ENCODE measurements at regions not wholly inside any gene's neighbourhood (a gene's known extent, or its start where the extent isn't known, plus 50 kb on each side); places are given as distances from the start of the nearest gene placed in this dataset.

DNA sequence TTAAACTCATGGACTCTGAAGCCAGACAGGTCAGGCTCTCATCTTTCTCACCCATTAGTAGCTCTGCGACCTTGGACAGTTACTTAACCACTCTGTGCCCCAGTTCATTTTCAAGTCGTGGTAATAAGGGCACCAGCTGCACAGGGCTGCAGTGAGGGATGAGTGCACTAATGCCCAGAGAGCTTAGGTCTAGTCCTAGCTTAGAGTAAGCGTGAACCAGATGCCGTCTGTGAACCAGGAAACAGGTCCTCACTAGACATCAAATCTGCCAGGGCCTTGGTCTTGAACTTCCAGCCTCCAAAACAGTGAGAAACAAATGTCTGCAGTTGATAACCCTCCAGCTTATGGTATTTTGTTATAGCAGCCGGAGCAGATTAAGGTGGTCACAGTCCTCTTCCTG, 222.4 kb upstream of the PFKP start:
- Histone ChIP-seq H3K9me3 (ENCODE audit: control insufficient read depth, low read length) (no peaks in the 10 kb centered on the region), H3K4me3 (ENCODE audit: insufficient read depth in 1 of 2, low read depth in 1 of 2, low read length in 2 of 2) (no peak overlapping the region), H3K79me1 (replicated peaks; ENCODE audit: low read length, poor library complexity, severe bottlenecking) (no peaks in the 10 kb centered on the region), H3K4ac (ENCODE audit: low read depth in 1 of 2, low read length in 2 of 2) (no peak overlapping the region), H4K91ac (ENCODE audit: low read length) (no peak overlapping the region), H3K27ac (ENCODE audit: low read length, poor library complexity, severe bottlenecking) (no peak overlapping the region), H3K18ac (ENCODE audit: low read depth in 1 of 2, low read length in 2 of 2) (no peak overlapping the region), H4K8ac (ENCODE audit: low read length) (no peak overlapping the region), H2BK12ac (ENCODE audit: low read length in 2 of 2) (no peak overlapping the region), H3K14ac (ENCODE audit: low read length in 2 of 2) (no peak overlapping the region), H3K9ac (ENCODE audit: low read length) (no peak overlapping the region), H2BK5ac (ENCODE audit: low read depth, low read length, poor library complexity, severe bottlenecking) (no peak overlapping the region), H3K4me2 (ENCODE audit: low read length, poor library complexity, severe bottlenecking) (no peak overlapping the region), H3K4me1 (ENCODE audit: control insufficient read depth, insufficient read depth, low read depth, low read length) (no peaks in the 10 kb centered on the region), H3K27me3 (ENCODE audit: control insufficient read depth in 1 of 2, insufficient read depth in 1 of 2, low read length in 2 of 2) (no peaks in the 10 kb centered on the region), H2BK15ac (ENCODE audit: low read depth, poor library complexity, severe bottlenecking) (no peak overlapping the region), H3K36me3 (ENCODE audit: control insufficient read depth in 1 of 2, insufficient read depth in 2 of 2, low read depth in 1 of 2, low read length in 2 of 2) (no peaks in the 10 kb centered on the region), H2BK120ac (ENCODE audit: low read depth, low read length) (no peak overlapping the region), H2AFZ (ENCODE audit: low read depth, low read length) (no peak overlapping the region), H3K23ac (ENCODE audit: low read length in 2 of 2) (no peak overlapping the region), H2AK5ac (ENCODE audit: low read length, severe bottlenecking) (no peak overlapping the region)
- no peak for DNase-seq
- 87% methylated on average over 5 of the region's 5 CpGs for WGBS

DNA sequence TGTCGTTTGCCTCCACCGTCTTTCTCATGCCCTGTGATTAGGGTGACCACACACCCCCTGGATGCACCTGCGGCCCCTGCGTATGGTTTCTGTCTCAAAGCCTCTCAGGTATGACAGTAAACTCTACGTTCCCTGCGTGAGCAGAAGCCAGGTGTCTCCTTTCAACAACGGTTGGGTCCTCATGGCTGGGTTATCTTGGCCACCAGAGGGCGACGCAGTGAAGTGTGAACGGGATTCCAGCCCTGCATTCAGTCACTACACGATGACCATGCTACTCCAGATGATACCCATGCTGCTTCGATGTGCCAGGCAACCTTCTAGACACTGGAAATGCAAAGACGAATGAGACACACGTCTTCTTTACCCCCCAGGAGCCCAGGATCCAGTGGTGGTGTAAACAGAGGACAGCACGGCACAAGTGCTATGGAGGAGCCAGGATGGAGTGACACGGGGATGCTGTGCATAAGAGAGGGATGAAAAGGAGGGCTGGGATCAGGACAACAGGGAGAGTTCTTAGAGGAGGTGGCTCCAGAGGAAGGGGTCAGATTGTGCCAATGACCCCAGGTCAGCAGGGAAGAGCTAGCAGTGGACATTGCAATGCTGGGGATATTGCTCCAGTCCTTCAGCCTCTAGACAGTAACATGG, 228.1 kb upstream of the PFKP start:
- no peak overlapping the region for H3K9ac ChIP-seq (ENCODE audit: low read length)
- no peak overlapping the region for H3K4ac ChIP-seq (ENCODE audit: low read depth in 1 of 2, low read length in 2 of 2)
- H4K91ac ChIP-seq (ENCODE audit: low read length) = no peak overlapping the region
- H3K27me3 ChIP-seq (ENCODE audit: control insufficient read depth in 1 of 2, insufficient read depth in 1 of 2, low read length in 2 of 2) = no peaks in the 10 kb centered on the region
- H2AK5ac ChIP-seq (ENCODE audit: low read length, severe bottlenecking) = no peak overlapping the region
- no peak overlapping the region for H3K27ac ChIP-seq (ENCODE audit: low read length, poor library complexity, severe bottlenecking)
- H3K79me1 ChIP-seq (replicated peaks; ENCODE audit: low read length, poor library complexity, severe bottlenecking) = no peaks in the 10 kb centered on the region
- no peak overlapping the region for H2BK15ac ChIP-seq (ENCODE audit: low read depth, poor library complexity, severe bottlenecking)
- WGBS = 41% methylated on average over 16 of the region's 16 CpGs
- no peak overlapping the region for H3K4me3 ChIP-seq (ENCODE audit: insufficient read depth in 1 of 2, low read depth in 1 of 2, low read length in 2 of 2)
- H3K18ac ChIP-seq (ENCODE audit: low read depth in 1 of 2, low read length in 2 of 2) = no peak overlapping the region
- no peak overlapping the region for H2AFZ ChIP-seq (ENCODE audit: low read depth, low read length)
- H2BK120ac ChIP-seq (ENCODE audit: low read depth, low read length) = no peak overlapping the region
- H2BK12ac ChIP-seq (ENCODE audit: low read length in 2 of 2) = no peak overlapping the region
- DNase-seq = peak; percentile 9
- H3K4me1 ChIP-seq (ENCODE audit: control insufficient read depth, insufficient read depth, low read depth, low read length) = peaks cover 3% of the 10 kb centered on the region
- no peak overlapping the region for H2BK5ac ChIP-seq (ENCODE audit: low read depth, low read length, poor library complexity, severe bottlenecking)
- no peak overlapping the region for H3K23ac ChIP-seq (ENCODE audit: low read length in 2 of 2)
- no peaks in the 10 kb centered on the region for H3K36me3 ChIP-seq (ENCODE audit: control insufficient read depth in 1 of 2, insufficient read depth in 2 of 2, low read depth in 1 of 2, low read length in 2 of 2)
- no peaks in the 10 kb centered on the region for H3K9me3 ChIP-seq (ENCODE audit: control insufficient read depth, low read length)
- no peak overlapping the region for H3K4me2 ChIP-seq (ENCODE audit: low read length, poor library complexity, severe bottlenecking)
- H4K8ac ChIP-seq (ENCODE audit: low read length) = no peak overlapping the region
- no peak overlapping the region for H3K14ac ChIP-seq (ENCODE audit: low read length in 2 of 2)

DNA sequence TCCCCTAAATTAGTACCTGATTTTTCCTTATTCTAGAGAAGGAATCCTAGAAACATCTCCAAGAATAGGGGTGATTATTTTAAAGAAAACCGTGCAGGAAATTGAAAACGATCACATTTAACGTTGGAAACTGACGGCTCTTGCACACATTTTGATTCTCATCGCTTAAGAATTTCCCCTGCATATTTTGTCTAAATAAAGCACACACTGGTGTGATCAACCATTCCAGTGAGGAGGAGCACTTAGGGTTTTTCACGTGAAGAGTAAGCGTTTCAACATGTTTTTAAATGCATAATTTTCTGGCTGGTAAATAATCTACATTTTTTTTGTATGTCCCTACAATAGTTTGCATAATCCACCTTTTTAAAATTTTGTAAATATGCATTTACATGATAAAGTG, 229.7 kb upstream of the PFKP start:
- H3K79me1 ChIP-seq (replicated peaks; ENCODE audit: low read length, poor library complexity, severe bottlenecking) = no peaks in the 10 kb centered on the region
- no peak overlapping the region for H2BK5ac ChIP-seq (ENCODE audit: low read depth, low read length, poor library complexity, severe bottlenecking)
- H3K4me2 ChIP-seq (ENCODE audit: low read length, poor library complexity, severe bottlenecking) = no peak overlapping the region
- no peaks in the 10 kb centered on the region for H3K9me3 ChIP-seq (ENCODE audit: control insufficient read depth, low read length)
- H3K9ac ChIP-seq (ENCODE audit: low read length) = no peak overlapping the region
- H4K91ac ChIP-seq (ENCODE audit: low read length) = no peak overlapping the region
- H2AK5ac ChIP-seq (ENCODE audit: low read length, severe bottlenecking) = no peak overlapping the region
- no peak overlapping the region for H2BK15ac ChIP-seq (ENCODE audit: low read depth, poor library complexity, severe bottlenecking)
- H3K27me3 ChIP-seq (ENCODE audit: control insufficient read depth in 1 of 2, insufficient read depth in 1 of 2, low read length in 2 of 2) = peaks cover 0 to under 1% of the 10 kb centered on the region in 2 experiments
- H2BK120ac ChIP-seq (ENCODE audit: low read depth, low read length) = no peak overlapping the region
- no peak overlapping the region for H3K18ac ChIP-seq (ENCODE audit: low read depth in 1 of 2, low read length in 2 of 2)
- no peak overlapping the region for H3K4me3 ChIP-seq (ENCODE audit: insufficient read depth in 1 of 2, low read depth in 1 of 2, low read length in 2 of 2)
- H2BK12ac ChIP-seq (ENCODE audit: low read length in 2 of 2) = no peak overlapping the region
- no peak overlapping the region for H3K14ac ChIP-seq (ENCODE audit: low read length in 2 of 2)
- no peak overlapping the region for H4K8ac ChIP-seq (ENCODE audit: low read length)
- 27% methylated on average over 5 of the region's 7 CpGs for WGBS
- H3K23ac ChIP-seq (ENCODE audit: low read length in 2 of 2) = no peak overlapping the region
- DNase-seq = peak; percentile 8
- H2AFZ ChIP-seq (ENCODE audit: low read depth, low read length) = no peak overlapping the region
- H3K4ac ChIP-seq (ENCODE audit: low read depth in 1 of 2, low read length in 2 of 2) = no peak overlapping the region
- H3K36me3 ChIP-seq (ENCODE audit: control insufficient read depth in 1 of 2, insufficient read depth in 2 of 2, low read depth in 1 of 2, low read length in 2 of 2) = no peaks in the 10 kb centered on the region
- peaks cover 3% of the 10 kb centered on the region for H3K4me1 ChIP-seq (ENCODE audit: control insufficient read depth, insufficient read depth, low read depth, low read length)
- H3K27ac ChIP-seq (ENCODE audit: low read length, poor library complexity, severe bottlenecking) = no peak overlapping the region

DNA sequence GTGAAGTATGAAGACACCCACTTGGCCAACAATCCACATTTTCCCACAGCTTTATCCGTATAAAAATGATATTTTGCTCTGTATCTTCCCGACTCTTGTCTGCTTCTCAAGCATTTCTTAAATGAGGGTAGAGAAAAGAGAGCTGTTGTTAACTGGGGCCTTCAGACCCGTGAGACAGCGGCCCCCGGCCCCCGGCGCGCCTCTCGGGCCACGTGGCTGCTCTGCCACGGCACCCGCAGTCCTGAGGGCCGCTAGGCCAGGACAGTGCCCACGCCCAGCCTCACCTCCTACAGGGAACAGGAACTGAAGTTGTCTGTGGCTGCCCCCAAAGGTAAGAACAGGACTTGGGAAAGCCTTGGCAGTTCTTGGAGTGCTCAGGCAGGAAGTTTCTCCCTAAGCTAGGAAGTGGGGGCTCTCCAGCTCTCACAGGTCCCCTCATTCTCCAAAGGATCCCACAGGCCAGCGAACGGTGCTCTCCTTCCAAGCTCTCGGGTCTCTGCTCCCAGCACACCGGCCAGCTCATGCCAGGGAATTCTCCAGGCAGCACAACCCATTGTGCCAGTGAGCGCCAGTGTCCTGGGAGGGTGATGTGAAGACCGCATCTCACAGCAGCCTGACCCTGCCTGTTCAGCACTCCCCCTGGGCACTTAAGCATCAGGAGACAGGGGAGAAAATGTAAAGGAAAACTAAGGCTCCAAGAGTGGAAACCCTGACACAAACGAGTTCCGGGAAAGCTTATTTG, 230.3 kb upstream of the PFKP start:
- H2BK5ac ChIP-seq (ENCODE audit: low read depth, low read length, poor library complexity, severe bottlenecking) = no peak overlapping the region
- no peak overlapping the region for H2BK120ac ChIP-seq (ENCODE audit: low read depth, low read length)
- peak overlapping the region in 1 of 2 experiments; percentile 37 for H3K4ac ChIP-seq (ENCODE audit: low read depth in 1 of 2, low read length in 2 of 2)
- WGBS = 88% methylated on average over 20 of the region's 22 CpGs
- H2AFZ ChIP-seq (ENCODE audit: low read depth, low read length) = no peak overlapping the region
- no peak overlapping the region for H4K8ac ChIP-seq (ENCODE audit: low read length)
- no peak overlapping the region for H4K91ac ChIP-seq (ENCODE audit: low read length)
- H2AK5ac ChIP-seq (ENCODE audit: low read length, severe bottlenecking) = no peak overlapping the region
- H3K27me3 ChIP-seq (ENCODE audit: control insufficient read depth in 1 of 2, insufficient read depth in 1 of 2, low read length in 2 of 2) = peaks cover 0 to 3% of the 10 kb centered on the region in 2 experiments
- no peaks in the 10 kb centered on the region for H3K36me3 ChIP-seq (ENCODE audit: control insufficient read depth in 1 of 2, insufficient read depth in 2 of 2, low read depth in 1 of 2, low read length in 2 of 2)
- peak; percentile 0 for DNase-seq
- peaks cover 3% of the 10 kb centered on the region for H3K4me1 ChIP-seq (ENCODE audit: control insufficient read depth, insufficient read depth, low read depth, low read length)
- H3K27ac ChIP-seq (ENCODE audit: low read length, poor library complexity, severe bottlenecking) = no peak overlapping the region
- H3K4me2 ChIP-seq (ENCODE audit: low read length, poor library complexity, severe bottlenecking) = no peak overlapping the region
- no peak overlapping the region for H3K4me3 ChIP-seq (ENCODE audit: insufficient read depth in 1 of 2, low read depth in 1 of 2, low read length in 2 of 2)
- no peak overlapping the region for H3K23ac ChIP-seq (ENCODE audit: low read length in 2 of 2)
- peak overlapping the region in 1 of 2 experiments; percentile 74 for H2BK12ac ChIP-seq (ENCODE audit: low read length in 2 of 2)
- H3K79me1 ChIP-seq (replicated peaks; ENCODE audit: low read length, poor library complexity, severe bottlenecking) = no peaks in the 10 kb centered on the region
- H3K18ac ChIP-seq (ENCODE audit: low read depth in 1 of 2, low read length in 2 of 2) = no peak overlapping the region
- H2BK15ac ChIP-seq (ENCODE audit: low read depth, poor library complexity, severe bottlenecking) = no peak overlapping the region
- no peaks in the 10 kb centered on the region for H3K9me3 ChIP-seq (ENCODE audit: control insufficient read depth, low read length)
- H3K14ac ChIP-seq (ENCODE audit: low read length in 2 of 2) = no peak overlapping the region
- no peak overlapping the region for H3K9ac ChIP-seq (ENCODE audit: low read length)

Measured in mesenchymal stem cell (in vitro differentiated cells and primary cell).